ENCODE measurements at regions not wholly inside any gene's neighbourhood (a gene's known extent, or its start where the extent isn't known, plus 50 kb on each side); places are given as distances from the start of the nearest gene placed in this dataset.

GRCh38 chr2:151042964-151043363, 218.7 kb downstream of the RBM43 start:
- TF ChIP-seq CTCF (IDR thresholded peaks at IDR 0.05; ENCODE audit: poor library complexity) (no peak), EZH2phosphoT487 (IDR thresholded peaks at IDR 0.05; ENCODE audit: low read depth, severe bottlenecking, unreplicated experiment) (no peak), EZH2 (IDR thresholded peaks at IDR 0.05; ENCODE audit: borderline replicate concordance) (no peak)
